Lung (tissue), 11 donors: ENCODE measurements at regions not wholly inside any gene's neighbourhood (a gene's known extent, or its start where the extent isn't known, plus 50 kb on each side); places are given as distances from the start of the nearest gene placed in this dataset.

Experiments
- ATAC-seq: fragments of 200-7000 bp; cut with Tn5 transposase; one replicate; pipeline ENCODE4 v1.9.1; 2020; ENCODE audit warnings: moderate number of reproducible peaks; ENCODE audit not compliant: insufficient read depth, low FRiP score
- DNase-seq, 3 donors: peaks; one replicate each; pipeline ENCODE4 v3.0.0-alpha.2; 2013 to 2017
- H3K27ac ChIP-seq, 2 donors: one replicate each; pipeline ENCODE4 v1.5.1; 2013; ENCODE audit warnings: mild to moderate bottlenecking in 2 of 2, moderate library complexity in 2 of 2, control low read depth in 1 of 2, inconsistent platforms in 1 of 2, low read depth in 1 of 2, low read length in 1 of 2
- H3K27me3 ChIP-seq, 3 donors: one replicate each; pipeline ENCODE4 v1.5.1; 2013; ENCODE audit warnings: low read length in 2 of 3; ENCODE audit not compliant: control insufficient read depth in 3 of 3, insufficient read depth in 3 of 3
- H3K36me3 ChIP-seq, 4 donors: one replicate each; pipeline ENCODE4 v1.5.1; 2013; ENCODE audit warnings: low read length in 4 of 4, mild to moderate bottlenecking in 1 of 4, moderate library complexity in 1 of 4; ENCODE audit not compliant: control insufficient read depth in 4 of 4, insufficient read depth in 4 of 4
- H3K4me1 ChIP-seq, 5 donors: one replicate each; pipeline ENCODE4 v1.5.1; 2013; ENCODE audit warnings: low read length in 5 of 5, mild to moderate bottlenecking in 2 of 5, moderate library complexity in 1 of 5; ENCODE audit not compliant: control insufficient read depth in 5 of 5, insufficient read depth in 5 of 5
- H3K4me3 ChIP-seq: one replicate; pipeline ENCODE4 v1.5.1; 2013; ENCODE audit warnings: mild to moderate bottlenecking, control low read depth, moderate library complexity
- H3K9ac ChIP-seq, 2 donors: one replicate each; pipeline ENCODE4 v1.5.1; 2013; ENCODE audit warnings: low read length in 2 of 2, control low read depth in 1 of 2; ENCODE audit not compliant: insufficient read depth in 1 of 2
- H3K9me3 ChIP-seq, 4 donors: one replicate each; pipeline ENCODE4 v1.5.1; 2013; ENCODE audit warnings: low read length in 3 of 4, mild to moderate bottlenecking in 1 of 4, moderate library complexity in 1 of 4; ENCODE audit not compliant: control insufficient read depth in 4 of 4, insufficient read depth in 3 of 4
- WGBS, 2 donors: extraction: QIAGEN DNeasy Blood & Tissue Kit; methylation state at CpG; one replicate each; pipeline ENCODE4 v1.1.7; 2013; 5-methylcytosine and 5-hydroxymethylcytosine counted together
- TF ChIP-seq, protein P1 (sequence below): IDR thresholded peaks from 2 replicates; pipeline ENCODE4 v1.5.1; 2012; ENCODE audit warnings: mild to moderate bottlenecking; ENCODE audit errors: control extremely low read depth, extremely low read depth
- donor health status: control.
- donor health status: control.
- donor health status: Bipolar disorder and iron deficiency.
- donor health status: healthy.
- donor health status: DM: yes; HTN: yes; CAD: no.

DNA sequence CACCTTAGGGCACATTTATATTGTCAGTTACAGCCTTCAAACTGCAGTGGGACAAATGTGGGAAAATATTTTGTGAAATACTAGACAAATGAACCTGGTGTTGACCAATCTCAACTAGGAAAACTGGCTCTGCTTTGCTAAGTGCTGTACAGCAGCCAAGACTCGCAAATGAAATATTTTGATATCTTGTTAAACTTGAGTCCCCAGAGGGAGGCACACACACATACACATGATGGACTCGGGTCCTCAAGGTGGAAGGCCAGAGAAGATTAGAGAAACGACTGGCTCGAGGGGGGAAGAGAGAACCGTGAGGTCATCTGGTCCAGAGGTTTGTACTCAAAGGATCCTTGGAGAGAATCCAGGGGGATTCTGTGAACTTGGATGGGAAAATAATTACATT is 67.3 kb upstream of the JAG1 start:
- TF ChIP-seq, protein P1, sequence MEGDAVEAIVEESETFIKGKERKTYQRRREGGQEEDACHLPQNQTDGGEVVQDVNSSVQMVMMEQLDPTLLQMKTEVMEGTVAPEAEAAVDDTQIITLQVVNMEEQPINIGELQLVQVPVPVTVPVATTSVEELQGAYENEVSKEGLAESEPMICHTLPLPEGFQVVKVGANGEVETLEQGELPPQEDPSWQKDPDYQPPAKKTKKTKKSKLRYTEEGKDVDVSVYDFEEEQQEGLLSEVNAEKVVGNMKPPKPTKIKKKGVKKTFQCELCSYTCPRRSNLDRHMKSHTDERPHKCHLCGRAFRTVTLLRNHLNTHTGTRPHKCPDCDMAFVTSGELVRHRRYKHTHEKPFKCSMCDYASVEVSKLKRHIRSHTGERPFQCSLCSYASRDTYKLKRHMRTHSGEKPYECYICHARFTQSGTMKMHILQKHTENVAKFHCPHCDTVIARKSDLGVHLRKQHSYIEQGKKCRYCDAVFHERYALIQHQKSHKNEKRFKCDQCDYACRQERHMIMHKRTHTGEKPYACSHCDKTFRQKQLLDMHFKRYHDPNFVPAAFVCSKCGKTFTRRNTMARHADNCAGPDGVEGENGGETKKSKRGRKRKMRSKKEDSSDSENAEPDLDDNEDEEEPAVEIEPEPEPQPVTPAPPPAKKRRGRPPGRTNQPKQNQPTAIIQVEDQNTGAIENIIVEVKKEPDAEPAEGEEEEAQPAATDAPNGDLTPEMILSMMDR: no peak
- H3K27me3 ChIP-seq: no peaks in the 10 kb centered on the region
- ATAC-seq (no peak), DNase-seq (peak in 1 of 3 donors; percentile 76)
- H3K4me1 ChIP-seq: peaks cover 3 to 9% (median 8%) of the 10 kb centered on the region in 5 donors
- no peak overlapping the region for H3K27ac ChIP-seq
- 56 to 71% methylated on average over 5 of the region's 5 CpGs for WGBS, 2 donors
- H3K9me3 ChIP-seq: no peaks in the 10 kb centered on the region
- H3K36me3 ChIP-seq: no peaks in the 10 kb centered on the region
- H3K9ac ChIP-seq: no peak overlapping the region
- H3K4me3 ChIP-seq: no peak overlapping the region

DNA sequence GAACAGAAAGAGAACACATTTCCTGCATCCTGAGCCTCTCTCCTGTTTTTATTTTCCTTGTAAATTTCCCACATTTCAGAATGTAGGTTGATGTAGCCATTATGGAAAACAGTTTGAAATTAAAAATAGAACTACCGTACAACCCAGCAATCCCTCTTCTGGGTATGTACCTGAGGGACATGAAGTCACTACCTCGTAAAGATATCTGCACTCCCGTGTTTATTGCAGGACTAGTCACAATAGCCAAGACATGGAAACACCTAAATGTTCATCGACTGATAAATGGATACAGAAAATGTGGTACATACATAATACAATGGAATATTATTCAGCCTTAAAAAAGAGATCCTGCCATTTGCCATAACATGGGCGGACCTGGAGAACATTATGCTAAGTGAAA is 72.0 kb upstream of the JAG1 start:
- peak overlapping the region in 1 of 2 donors; percentile 2 for H3K27ac ChIP-seq
- TF ChIP-seq, protein P1: no peak
- WGBS, 2 donors: 93 to 96% methylated on average over 5 of the region's 5 CpGs
- H3K27me3 ChIP-seq: no peaks in the 10 kb centered on the region
- no peak overlapping the region for H3K4me3 ChIP-seq
- no peaks in the 10 kb centered on the region for H3K36me3 ChIP-seq
- peaks cover 0 to 22% (median 7%) of the 10 kb centered on the region in 5 donors for H3K4me1 ChIP-seq
- DNase-seq (no peak), ATAC-seq (no peak)
- H3K9ac ChIP-seq: no peak overlapping the region
- H3K9me3 ChIP-seq: no peaks in the 10 kb centered on the region

DNA sequence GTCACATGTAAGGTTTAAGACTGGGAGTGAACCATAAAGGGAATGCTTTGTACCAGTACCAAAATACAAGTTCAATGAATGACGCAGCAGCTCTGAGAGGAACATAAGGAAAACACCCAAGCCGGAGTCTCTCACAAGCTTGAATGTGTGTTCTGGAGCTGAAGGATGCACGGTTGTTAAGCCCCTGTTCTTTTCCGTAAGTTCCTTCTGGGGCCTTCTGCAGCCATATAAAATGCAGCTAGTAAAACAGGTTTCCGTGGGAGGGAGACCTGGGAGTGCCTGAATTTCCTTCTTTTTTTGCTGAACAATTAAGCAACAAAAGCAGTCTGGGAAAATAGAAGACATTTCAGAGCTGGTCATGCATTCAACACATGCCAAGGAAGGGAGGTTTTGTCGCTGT is 73.2 kb upstream of the JAG1 start:
- WGBS, 2 donors: 63 to 79% methylated on average over 6 of the region's 6 CpGs
- no peaks in the 10 kb centered on the region for H3K9me3 ChIP-seq
- no peak overlapping the region for H3K4me3 ChIP-seq
- H3K27me3 ChIP-seq: no peaks in the 10 kb centered on the region
- no peaks in the 10 kb centered on the region for H3K36me3 ChIP-seq
- peaks cover 0 to 16% (median 4%) of the 10 kb centered on the region in 5 donors for H3K4me1 ChIP-seq
- no peak overlapping the region for H3K9ac ChIP-seq
- no peak for ATAC-seq
- H3K27ac ChIP-seq: peak overlapping the region in 1 of 2 donors; percentile 60
- TF ChIP-seq, protein P1: no peak
- DNase-seq: peak; percentile 16 to 60 (median 37)

DNA sequence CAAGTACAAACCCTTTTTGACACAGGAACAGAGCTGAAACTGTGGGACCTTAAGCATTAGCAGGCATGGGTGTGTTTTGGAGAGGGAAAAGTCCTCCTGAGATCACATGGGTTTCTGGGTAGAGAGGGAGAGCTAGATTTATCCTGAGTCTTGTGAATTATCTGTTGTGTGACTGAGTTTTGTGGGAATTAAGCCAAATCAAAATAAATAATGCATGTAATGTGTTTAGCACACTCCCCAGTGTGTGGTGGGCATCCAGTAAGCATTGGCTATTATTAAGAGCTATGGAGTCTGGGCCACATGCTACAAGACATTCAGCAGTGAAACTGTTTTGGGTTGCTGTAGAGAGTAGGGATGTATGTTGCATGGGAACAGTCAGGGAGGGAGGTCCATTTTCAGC is 75.3 kb upstream of the JAG1 start:
- H3K9me3 ChIP-seq: no peaks in the 10 kb centered on the region
- no peak overlapping the region for H3K27ac ChIP-seq
- ATAC-seq: no peak
- TF ChIP-seq, protein P1: no peak
- H3K9ac ChIP-seq: no peak overlapping the region
- H3K36me3 ChIP-seq: no peaks in the 10 kb centered on the region
- DNase-seq: peak in 1 of 3 donors; percentile 27
- H3K4me3 ChIP-seq: no peak overlapping the region
- H3K27me3 ChIP-seq: no peaks in the 10 kb centered on the region
- H3K4me1 ChIP-seq: peaks cover 0 to 16% (median 4%) of the 10 kb centered on the region in 5 donors
